ENCODE measurements at regions not wholly inside any gene's neighbourhood (a gene's known extent, or its start where the extent isn't known, plus 50 kb on each side); places are given as distances from the start of the nearest gene placed in this dataset.

- no peak for DNase-seq (ENCODE audit: low read depth in 1 of 2, low spot score in 1 of 2)
- Histone ChIP-seq H3K27ac (replicated peaks) (no peak overlapping the region), H3K4me3 (replicated peaks; ENCODE audit: insufficient read depth, low read length) (no peak overlapping the region), H3K27me3 (ENCODE audit: insufficient read depth, poor library complexity, severe bottlenecking) (peaks cover 2% of the 10 kb centered on the region)
- TF ChIP-seq CTCF (IDR thresholded peaks at IDR 0.05; ENCODE audit: insufficient read depth, low read length), result no peak
- no peak for TF ChIP-seq GABPA (IDR thresholded peaks at IDR 0.05; ENCODE audit: low read depth)
- TF ChIP-seq REST (IDR thresholded peaks at IDR 0.05; ENCODE audit: insufficient replicate concordance, low read depth), result no peak
- no peak for TF ChIP-seq POLR2AphosphoS5 (IDR thresholded peaks at IDR 0.05; ENCODE audit: low read depth)
- TF ChIP-seq SPI1 (IDR thresholded peaks at IDR 0.05; ENCODE audit: borderline replicate concordance, low read depth), result no peak
These were observed 202.2 kb upstream of the OR4E1 start for GRCh38 chr14:21875791-21876190.

GRCh38 chr14:21874946-21875345 lies 201.3 kb upstream of the OR4E1 start:
- H3K4me3 ChIP-seq (replicated peaks; ENCODE audit: insufficient read depth, low read length), result no peak overlapping the region
- no peak overlapping the region for H3K27ac ChIP-seq (replicated peaks)
- no peak for DNase-seq (ENCODE audit: low read depth in 1 of 2, low spot score in 1 of 2)
- peaks cover 2% of the 10 kb centered on the region for H3K27me3 ChIP-seq (ENCODE audit: insufficient read depth, poor library complexity, severe bottlenecking)
- TF ChIP-seq SPI1 (IDR thresholded peaks at IDR 0.05; ENCODE audit: borderline replicate concordance, low read depth) (no peak), REST (IDR thresholded peaks at IDR 0.05; ENCODE audit: insufficient replicate concordance, low read depth) (no peak), POLR2AphosphoS5 (IDR thresholded peaks at IDR 0.05; ENCODE audit: low read depth) (no peak)

GRCh38 chr14:21874167-21874566 lies 200.5 kb upstream of the OR4E1 start:
- H3K27ac ChIP-seq (replicated peaks), result no peak overlapping the region
- DNase-seq (ENCODE audit: low read depth in 1 of 2, low spot score in 1 of 2), result peak in 1 of 2 experiments; percentile 40
- H3K27me3 ChIP-seq (ENCODE audit: insufficient read depth, poor library complexity, severe bottlenecking), result peaks cover 2% of the 10 kb centered on the region
- TF ChIP-seq GABPA (IDR thresholded peaks at IDR 0.05; ENCODE audit: low read depth) (no peak), POLR2AphosphoS5 (IDR thresholded peaks at IDR 0.05; ENCODE audit: low read depth) (no peak), CTCF (IDR thresholded peaks at IDR 0.05; ENCODE audit: insufficient read depth, low read length) (no peak), REST (IDR thresholded peaks at IDR 0.05; ENCODE audit: insufficient replicate concordance, low read depth) (no peak), SPI1 (IDR thresholded peaks at IDR 0.05; ENCODE audit: borderline replicate concordance, low read depth) (no peak)
- H3K4me3 ChIP-seq (replicated peaks; ENCODE audit: insufficient read depth, low read length), result no peak overlapping the region
